Left lung (tissue), 4 donors: ENCODE measurements at regions not wholly inside any gene's neighbourhood (a gene's known extent, or its start where the extent isn't known, plus 50 kb on each side); places are given as distances from the start of the nearest gene placed in this dataset.

ENCODE experiments used
- ATAC-seq: fragments of 200-7000 bp; cut with Tn5 transposase; one replicate; pipeline ENCODE4 v1.9.1; 2020; ENCODE audit warnings: moderate library complexity
- DNase-seq, 4 donors: peaks; one replicate each; pipeline ENCODE4 v3.0.0-alpha.2; 2013 to 2020
- H3K27ac ChIP-seq, 2 donors: fragments of 200-600 bp; sonication (generic) in 1 of 2; one replicate each; pipeline versions ENCODE4 v1.5.0 to v1.8.0; 2020 to 2021
- H3K27me3 ChIP-seq, 2 donors: fragments of 200-600 bp; sonication (generic) in 1 of 2; one replicate each; pipeline versions ENCODE4 v1.5.0 to v1.8.0; 2020 to 2021
- H3K36me3 ChIP-seq, 2 donors: fragments of 200-600 bp; sonication (generic) in 1 of 2; one replicate each; pipeline versions ENCODE4 v1.5.0 to v1.8.0; 2020 to 2021
- H3K4me1 ChIP-seq, 2 donors: fragments of 200-600 bp; one replicate each; pipeline ENCODE4 v1.8.0; 2021
- H3K4me3 ChIP-seq, 2 donors: fragments of 200-600 bp; sonication (generic) in 1 of 2; one replicate each; pipeline versions ENCODE4 v1.5.0 to v1.8.0; 2020 to 2021; ENCODE audit warnings: mild to moderate bottlenecking in 1 of 2
- H3K9me3 ChIP-seq, 2 donors: fragments of 200-600 bp; sonication (generic) in 1 of 2; one replicate each; pipeline versions ENCODE4 v1.5.0 to v1.8.0; 2020 to 2021
- CTCF ChIP-seq, 2 donors: fragments of 200-600 bp; sonication (generic) in 1 of 2; IDR thresholded peaks; one replicate each; pipeline versions ENCODE4 v1.5.0 to v1.8.0; 2021; ENCODE audit warnings: antibody characterized with exemption in 2 of 2
- intact Hi-C, 2 donors: fragments of 100-400 bp; cut with DNase I; formaldehyde crosslinking; loops; one replicate each; pipeline versions ENCODE4 v1.11.2 to v1.14.2; 2022
- donor health status: DM: no; HTN: yes; CAD: no.
- donor health status: DM: no; HTN: no; CAD: no.

DNA sequence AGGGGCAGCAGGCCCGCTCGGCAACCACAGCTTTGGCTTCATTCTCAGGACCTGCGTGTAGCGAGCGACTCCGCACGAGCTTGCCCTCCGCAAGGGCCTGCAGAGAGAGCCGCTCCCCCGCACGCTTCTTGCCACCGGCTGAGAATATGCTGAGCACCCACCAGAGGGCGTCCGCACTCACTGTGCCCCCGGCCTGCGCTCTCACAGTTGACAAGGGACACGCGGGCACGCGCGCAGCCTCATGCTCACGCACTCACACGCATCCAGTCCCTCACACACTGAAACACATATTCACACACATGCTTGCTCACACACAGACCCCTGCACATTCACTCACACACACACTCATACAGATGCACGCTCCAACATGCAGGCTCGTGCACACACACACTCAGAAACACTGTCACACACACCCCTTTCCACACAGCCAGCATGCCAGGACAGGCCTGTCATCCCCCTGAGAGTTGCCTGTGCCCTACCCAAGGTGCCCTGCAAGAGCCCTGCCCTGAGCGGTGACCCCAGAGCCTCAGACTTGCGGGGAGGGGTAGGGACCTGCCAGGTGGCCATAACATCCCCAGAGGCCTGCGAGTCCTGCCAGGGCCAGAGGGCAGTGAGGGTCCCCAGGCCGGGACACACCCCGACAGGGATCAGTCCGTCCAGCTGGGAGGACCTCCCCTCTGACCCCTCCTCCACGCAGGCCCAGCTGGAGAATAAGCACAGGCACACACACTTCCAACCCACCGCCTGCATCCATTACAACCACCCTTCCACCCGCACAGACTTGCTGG, 174.1 kb downstream of the BMP7 start:
- no peak overlapping the region for H3K27ac ChIP-seq
- peak in 3 of 4 donors; percentile 25 to 85 (median 60) for DNase-seq
- no peaks in the 10 kb centered on the region for H3K36me3 ChIP-seq
- H3K9me3 ChIP-seq, result no peaks in the 10 kb centered on the region
- no peak overlapping the region for H3K4me3 ChIP-seq
- ATAC-seq, result peak; percentile 88
- intact Hi-C loops, result loop anchor here in 1 of 2 donors (5.0 kb wide), 1 partner anchor 255 kb away; no protein-coding TSS in a partner anchor
- no peaks in the 10 kb centered on the region for H3K4me1 ChIP-seq
- peaks cover 0 to 53% of the 10 kb centered on the region in 2 donors for H3K27me3 ChIP-seq
- TF ChIP-seq CTCF (IDR thresholded peaks at IDR 0.05), result peak; percentile 62 to 66

- no peaks in the 10 kb centered on the region for H3K4me1 ChIP-seq
- ATAC-seq (no peak), DNase-seq (no peak)
- no peak overlapping the region for H3K4me3 ChIP-seq
- no peaks in the 10 kb centered on the region for H3K9me3 ChIP-seq
- H3K27ac ChIP-seq, result no peak overlapping the region
- intact Hi-C loops, result loop anchor here in 1 of 2 donors (5.0 kb wide), 1 partner anchor 254 kb away; no protein-coding TSS in a partner anchor
- H3K36me3 ChIP-seq, result no peaks in the 10 kb centered on the region
- TF ChIP-seq CTCF (IDR thresholded peaks at IDR 0.05), result no peak
- peaks cover 0 to 51% of the 10 kb centered on the region in 2 donors for H3K27me3 ChIP-seq
Measured at GRCh38 chr20:57092900-57093530, 173.4 kb downstream of the BMP7 start.

DNA sequence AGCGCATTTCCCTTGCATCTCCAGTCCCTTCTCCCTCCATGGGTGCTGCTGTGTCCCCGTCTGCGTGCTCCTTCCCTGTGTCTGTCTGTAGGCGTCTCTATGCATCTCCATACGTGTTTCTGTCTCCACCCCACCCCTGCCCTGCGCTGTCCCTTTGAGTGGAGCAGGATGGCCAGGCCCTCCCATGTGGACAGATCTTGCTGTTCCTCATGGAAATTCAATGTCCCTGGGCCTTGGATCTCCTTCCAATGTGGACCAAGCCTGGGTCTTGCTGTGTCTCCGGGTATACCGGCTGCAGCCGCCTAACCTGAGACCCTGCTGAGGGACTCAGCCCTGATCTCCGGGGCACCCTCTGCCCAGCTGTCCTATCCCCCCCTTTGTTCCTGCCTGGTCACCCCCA, 172.7 kb downstream of the BMP7 start:
- no peak for ATAC-seq
- Histone ChIP-seq H3K27ac (no peak overlapping the region), H3K9me3 (no peaks in the 10 kb centered on the region), H3K4me3 (no peak overlapping the region), H3K27me3 (peaks cover 0 to 46% of the 10 kb centered on the region in 2 donors), H3K36me3 (no peaks in the 10 kb centered on the region), H3K4me1 (no peaks in the 10 kb centered on the region)
- no peak for DNase-seq
- intact Hi-C loops, result loop anchor here in 1 of 2 donors (5.0 kb wide), 1 partner anchor 254 kb away; no protein-coding TSS in a partner anchor
- TF ChIP-seq CTCF (IDR thresholded peaks at IDR 0.05), result no peak

GRCh38 chr20:57094252-57094891, 172.1 kb downstream of the BMP7 start:
- Histone ChIP-seq H3K9me3 (no peaks in the 10 kb centered on the region), H3K27ac (no peak overlapping the region), H3K4me1 (no peaks in the 10 kb centered on the region), H3K4me3 (no peak overlapping the region), H3K36me3 (no peaks in the 10 kb centered on the region), H3K27me3 (peaks cover 0 to 43% of the 10 kb centered on the region in 2 donors)
- no peak for TF ChIP-seq CTCF (IDR thresholded peaks at IDR 0.05)
- DNase-seq (no peak), ATAC-seq (no peak)
- intact Hi-C loops, result loop anchor here in 1 of 2 donors (5.0 kb wide), 1 partner anchor 253 kb away; no protein-coding TSS in a partner anchor

GRCh38 chr20:57094991-57095390, 171.4 kb downstream of the BMP7 start:
- no peaks in the 10 kb centered on the region for H3K36me3 ChIP-seq
- intact Hi-C loops, result loop anchor here in 1 of 2 donors (5.0 kb wide), 1 partner anchor 252 kb away; no protein-coding TSS in a partner anchor
- DNase-seq (no peak), ATAC-seq (no peak)
- H3K9me3 ChIP-seq, result no peaks in the 10 kb centered on the region
- H3K27me3 ChIP-seq, result peaks cover 0 to 37% of the 10 kb centered on the region in 2 donors
- no peaks in the 10 kb centered on the region for H3K4me1 ChIP-seq
- no peak overlapping the region for H3K4me3 ChIP-seq
- no peak for TF ChIP-seq CTCF (IDR thresholded peaks at IDR 0.05)
- no peak overlapping the region for H3K27ac ChIP-seq
